ENCODE measurements at regions not wholly inside any gene's neighbourhood (a gene's known extent, or its start where the extent isn't known, plus 50 kb on each side); places are given as distances from the start of the nearest gene placed in this dataset.

GRCh38 chr13:22536851-22537250 is 643.9 kb upstream of the SGCG start:
- Histone ChIP-seq H3K9me3 (no peaks in the 10 kb centered on the region), H3K27ac (no peak overlapping the region), H3K36me3 (no peaks in the 10 kb centered on the region), H3K4me3 (no peak overlapping the region), H3K4me1 (ENCODE audit: control insufficient read depth in 1 of 2, low read depth in 2 of 2) (no peaks in the 10 kb centered on the region), H3K27me3 (replicated peaks; ENCODE audit: insufficient read depth) (no peaks in the 10 kb centered on the region)
- no peak for ATAC-seq (ENCODE audit: insufficient number of reproducible peaks, low FRiP score, low read depth)
- TF ChIP-seq CTCF (IDR thresholded peaks at IDR 0.05): no peak
- no peak for DNase-seq (ENCODE audit: low spot score)

- H3K27ac ChIP-seq: no peak overlapping the region
- no peaks in the 10 kb centered on the region for H3K9me3 ChIP-seq
- DNase-seq (ENCODE audit: low spot score): no peak
- no peak for TF ChIP-seq CTCF (IDR thresholded peaks at IDR 0.05)
- no peaks in the 10 kb centered on the region for H3K27me3 ChIP-seq (replicated peaks; ENCODE audit: insufficient read depth)
- H3K36me3 ChIP-seq: no peaks in the 10 kb centered on the region
- no peak overlapping the region for H3K4me3 ChIP-seq
- H3K4me1 ChIP-seq (ENCODE audit: control insufficient read depth in 1 of 2, low read depth in 2 of 2): no peaks in the 10 kb centered on the region
- no peak for ATAC-seq (ENCODE audit: insufficient number of reproducible peaks, low FRiP score, low read depth)
Observed at GRCh38 chr13:22538400-22538799, 642.4 kb upstream of the SGCG start.

- Histone ChIP-seq H3K9me3 (no peaks in the 10 kb centered on the region), H3K4me1 (ENCODE audit: control insufficient read depth in 1 of 2, low read depth in 2 of 2) (no peaks in the 10 kb centered on the region), H3K4me3 (no peak overlapping the region), H3K27me3 (replicated peaks; ENCODE audit: insufficient read depth) (no peaks in the 10 kb centered on the region), H3K36me3 (no peaks in the 10 kb centered on the region), H3K27ac (no peak overlapping the region)
- TF ChIP-seq CTCF (IDR thresholded peaks at IDR 0.05): no peak
- no peak for ATAC-seq (ENCODE audit: insufficient number of reproducible peaks, low FRiP score, low read depth)
- DNase-seq (ENCODE audit: low spot score): no peak
Observed at GRCh38 chr13:22549126-22549525, 631.7 kb upstream of the SGCG start.

GRCh38 chr13:22561581-22561980 is 619.2 kb upstream of the SGCG start:
- H3K4me3 ChIP-seq: no peak overlapping the region
- no peak for TF ChIP-seq CTCF (IDR thresholded peaks at IDR 0.05)
- ATAC-seq (ENCODE audit: insufficient number of reproducible peaks, low FRiP score, low read depth) (no peak), DNase-seq (ENCODE audit: low spot score) (no peak)
- H3K27me3 ChIP-seq (replicated peaks; ENCODE audit: insufficient read depth): no peaks in the 10 kb centered on the region
- no peaks in the 10 kb centered on the region for H3K36me3 ChIP-seq
- H3K27ac ChIP-seq: no peak overlapping the region
- H3K9me3 ChIP-seq: no peaks in the 10 kb centered on the region
- no peaks in the 10 kb centered on the region for H3K4me1 ChIP-seq (ENCODE audit: control insufficient read depth in 1 of 2, low read depth in 2 of 2)

GRCh38 chr13:22562116-22562515 is 618.7 kb upstream of the SGCG start:
- Histone ChIP-seq H3K27me3 (replicated peaks; ENCODE audit: insufficient read depth) (no peaks in the 10 kb centered on the region), H3K9me3 (no peaks in the 10 kb centered on the region), H3K4me3 (no peak overlapping the region), H3K4me1 (ENCODE audit: control insufficient read depth in 1 of 2, low read depth in 2 of 2) (no peaks in the 10 kb centered on the region), H3K27ac (no peak overlapping the region), H3K36me3 (no peaks in the 10 kb centered on the region)
- ATAC-seq (ENCODE audit: insufficient number of reproducible peaks, low FRiP score, low read depth): no peak
- no peak for DNase-seq (ENCODE audit: low spot score)
- TF ChIP-seq CTCF (IDR thresholded peaks at IDR 0.05): no peak
